Right cardiac atrium (tissue), 5 donors: ENCODE measurements at regions not wholly inside any gene's neighbourhood (a gene's known extent, or its start where the extent isn't known, plus 50 kb on each side); places are given as distances from the start of the nearest gene placed in this dataset.
A peak's percentile ranks its signal among the peaks of the same experiment; 100 is the strongest.

Experiments
- ATAC-seq, 2 donors: fragments of 200-7000 bp; cut with Tn5 transposase; one replicate each; pipeline versions ENCODE4 v1.8.0 to v1.9.1; 2020; ENCODE audit warnings: moderate library complexity in 2 of 2, mild to moderate bottlenecking in 1 of 2
- DNase-seq, 3 donors: peaks; one replicate each; pipeline ENCODE4 v3.0.0-alpha.2; 2020
- H3K27ac ChIP-seq: one replicate; pipeline ENCODE4 v1.5.1; 2013; ENCODE audit warnings: mild to moderate bottlenecking, low read length, control low read depth, moderate library complexity
- H3K27me3 ChIP-seq: one replicate; pipeline ENCODE4 v1.6.1; 2013; ENCODE audit not compliant: control insufficient read depth, insufficient read depth
- H3K4me1 ChIP-seq: one replicate; pipeline ENCODE4 v1.6.1; 2013; ENCODE audit warnings: low read length; ENCODE audit not compliant: control insufficient read depth, insufficient read depth
- H3K4me3 ChIP-seq: one replicate; pipeline ENCODE4 v1.5.1; 2013; ENCODE audit warnings: low read length, control low read depth
- H3K9me3 ChIP-seq: one replicate; pipeline ENCODE4 v1.6.1; 2013; ENCODE audit warnings: low read length; ENCODE audit not compliant: control insufficient read depth
- WGBS: extraction: QIAGEN DNeasy Blood & Tissue Kit; methylation state at CpG from one replicate; pipeline ENCODE4 v1.1.7; 2013; 5-methylcytosine and 5-hydroxymethylcytosine counted together
- intact Hi-C, 4 donors: fragments of 100-400 bp; cut with DNase I; formaldehyde crosslinking; loops; one replicate each; pipeline versions ENCODE4 v1.11.0 to v1.14.0; 2022 to 2023
- donor health status: healthy with polysubstance abuse.
- donor health status: DM: no; HTN: yes; CAD: no.
- donor health status: DM: no; HTN: no; CAD: no.
- donor health status: DM: no; HTN: yes; CAD: no; lungs with severe emphysema.
- donor health status: DM: yes; HTN: yes; CAD: no.

DNA sequence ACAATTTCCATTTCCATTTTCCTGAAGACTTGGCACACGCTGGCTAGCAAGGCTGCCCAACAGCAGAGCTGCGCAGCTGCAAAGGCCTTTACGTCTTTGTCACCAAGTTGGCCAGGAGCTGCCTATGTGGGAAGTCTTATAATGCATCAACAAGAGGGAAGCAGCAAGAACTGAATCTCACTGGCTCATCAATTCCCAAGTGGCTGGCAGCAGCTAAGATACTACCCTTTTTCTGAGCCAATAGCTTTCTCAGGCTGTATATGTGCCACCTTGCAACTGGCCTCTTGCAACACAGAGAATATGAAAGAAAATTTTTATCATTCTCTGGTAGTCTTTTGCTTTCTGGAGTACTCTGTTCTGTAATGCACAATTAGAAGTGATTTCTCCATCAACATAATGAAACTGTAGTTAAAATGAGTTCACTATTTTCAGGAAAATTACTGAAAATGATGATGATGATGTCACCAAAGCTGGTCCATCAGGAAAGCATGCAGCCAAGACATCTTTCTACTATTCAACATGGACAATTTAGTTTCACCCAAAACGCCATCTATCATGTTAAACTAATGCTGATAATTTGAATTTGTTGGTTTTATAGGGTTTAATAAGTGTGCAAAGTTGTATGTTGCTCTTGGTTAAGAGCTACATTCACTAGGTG is 97.3 kb upstream of the FOXA2 start:
- WGBS: 68% methylated on average over 4 of the region's 4 CpGs
- H3K27me3 ChIP-seq: no peaks in the 10 kb centered on the region

DNA sequence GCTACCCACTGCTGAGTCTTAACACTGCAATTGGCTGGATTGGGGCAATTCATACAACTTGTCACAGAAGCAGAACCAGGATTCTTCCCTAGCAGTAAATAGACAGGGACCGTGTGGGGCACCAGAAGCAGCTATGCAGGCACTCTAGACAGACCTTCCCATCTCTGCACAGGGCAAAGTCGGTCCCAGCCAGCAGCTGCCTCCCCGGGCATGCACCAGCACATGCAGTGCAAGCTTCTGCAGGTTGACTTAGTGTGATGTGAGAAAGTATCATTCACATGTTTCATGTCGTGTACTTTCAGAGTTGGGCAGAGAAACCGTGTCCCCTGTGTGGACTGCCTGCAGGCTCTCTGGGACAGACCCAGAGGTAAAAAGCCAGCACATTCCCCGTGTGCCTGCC is 98.0 kb upstream of the FOXA2 start:
- Histone ChIP-seq H3K27me3 (no peaks in the 10 kb centered on the region), H3K4me3 (no peak overlapping the region), H3K9me3 (peaks cover 2% of the 10 kb centered on the region), H3K27ac (no peak overlapping the region), H3K4me1 (no peaks in the 10 kb centered on the region)
- ATAC-seq (no peak), DNase-seq (no peak)
- 63% methylated on average over 6 of the region's 6 CpGs for WGBS
- intact Hi-C loops: loop anchor here in 3 of 4 donors (2.0 to 5.0 kb wide), 2 partner anchors 344 to 345 kb away; no protein-coding TSS in a partner anchor

More for the DNA sequence above, 97.3 kb upstream of the FOXA2 start:
- intact Hi-C loops: loop anchor here in 3 of 4 donors (2.0 to 5.0 kb wide), 2 partner anchors 343 to 344 kb away; no protein-coding TSS in a partner anchor
- no peaks in the 10 kb centered on the region for H3K4me1 ChIP-seq
- H3K9me3 ChIP-seq: peaks cover 2% of the 10 kb centered on the region
- no peak for DNase-seq
- H3K4me3 ChIP-seq: no peak overlapping the region
- no peak overlapping the region for H3K27ac ChIP-seq
- ATAC-seq: no peak

DNA sequence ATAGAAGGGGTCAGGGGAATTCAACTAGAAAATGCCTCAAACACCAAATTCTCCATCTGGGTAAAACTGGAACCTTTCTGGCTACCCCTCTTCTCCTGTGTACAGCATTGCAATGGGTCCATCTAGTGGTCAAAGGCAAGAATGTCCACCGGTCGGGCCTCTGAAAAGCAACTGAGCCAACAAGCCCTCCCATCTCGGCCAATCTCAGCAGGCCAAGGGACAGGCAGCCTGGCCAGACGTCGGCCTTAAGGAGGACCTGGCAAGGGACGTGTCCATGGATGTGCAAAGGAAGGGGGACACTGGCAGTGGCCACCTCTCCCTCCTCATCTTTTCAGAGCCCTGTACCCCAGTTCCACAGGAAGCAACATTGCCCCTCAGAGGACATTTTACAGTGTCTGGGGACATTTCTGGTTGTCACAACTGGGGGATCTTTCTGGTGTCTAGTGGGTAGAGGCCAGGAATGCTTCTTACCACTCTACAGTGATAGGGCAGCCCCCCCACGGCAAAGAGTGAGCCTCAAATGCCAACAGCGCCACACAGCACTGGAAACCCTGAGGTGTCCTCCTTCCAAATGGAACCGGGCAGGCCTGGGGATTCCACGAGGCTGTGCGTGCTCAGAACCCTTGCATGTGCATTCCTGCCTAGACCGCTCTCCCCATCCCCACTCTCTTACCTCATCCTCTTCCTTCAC is 99.8 kb upstream of the FOXA2 start:
- H3K4me3 ChIP-seq: no peak overlapping the region
- DNase-seq (peak; percentile 57 to 87 (median 74)), ATAC-seq (peak; percentile 80 to 85)
- H3K9me3 ChIP-seq: no peaks in the 10 kb centered on the region
- intact Hi-C loops: loop anchor here in 3 of 4 donors (2.0 to 5.0 kb wide), 2 partner anchors 345 to 347 kb away; no protein-coding TSS in a partner anchor
- H3K27ac ChIP-seq: no peak overlapping the region
- WGBS: 30% methylated on average over 12 of the region's 12 CpGs
- no peaks in the 10 kb centered on the region for H3K4me1 ChIP-seq
- no peaks in the 10 kb centered on the region for H3K27me3 ChIP-seq

DNA sequence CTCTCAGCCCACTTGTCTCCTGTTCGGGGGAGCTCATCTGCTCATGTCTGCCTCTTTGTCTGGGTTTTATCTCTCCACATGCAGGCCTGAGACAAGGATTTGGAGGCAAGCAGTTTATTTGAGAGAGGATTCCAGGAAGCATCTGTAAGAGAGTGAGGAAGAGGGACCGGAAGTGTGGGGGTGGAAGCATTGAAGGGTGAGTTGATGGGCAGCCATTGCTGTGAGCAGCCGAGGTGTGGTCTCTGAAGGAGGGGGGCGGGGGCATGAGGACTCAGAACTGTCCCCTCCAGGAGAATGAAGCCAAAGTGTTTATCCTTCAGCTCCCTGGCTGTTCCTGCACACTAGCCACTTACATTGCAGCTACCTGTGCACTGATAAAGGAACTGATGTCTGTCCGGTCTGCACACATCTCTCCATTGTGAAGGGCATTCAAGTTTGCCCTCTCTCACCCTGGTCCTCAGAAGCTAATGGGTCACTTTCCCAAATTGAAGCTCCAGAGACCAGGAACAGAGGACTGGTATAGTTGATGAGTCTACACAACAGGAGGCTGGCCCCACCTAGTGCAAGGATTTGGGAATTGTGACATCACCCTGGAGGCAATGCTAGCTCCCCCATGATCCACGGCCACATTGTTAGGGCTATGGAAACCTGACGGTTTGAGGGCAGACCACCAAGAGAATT is 100.5 kb upstream of the FOXA2 start:
- H3K27me3 ChIP-seq: no peaks in the 10 kb centered on the region
- DNase-seq (no peak), ATAC-seq (peak; percentile 7 to 23)
- no peaks in the 10 kb centered on the region for H3K9me3 ChIP-seq
- intact Hi-C loops: loop anchor here in 3 of 4 donors (2.0 to 5.0 kb wide), 2 partner anchors 346 to 348 kb away; no protein-coding TSS in a partner anchor
- H3K4me3 ChIP-seq: no peak overlapping the region
- no peak overlapping the region for H3K27ac ChIP-seq
- H3K4me1 ChIP-seq: no peaks in the 10 kb centered on the region
- WGBS: 51% methylated on average over 7 of the region's 7 CpGs

DNA sequence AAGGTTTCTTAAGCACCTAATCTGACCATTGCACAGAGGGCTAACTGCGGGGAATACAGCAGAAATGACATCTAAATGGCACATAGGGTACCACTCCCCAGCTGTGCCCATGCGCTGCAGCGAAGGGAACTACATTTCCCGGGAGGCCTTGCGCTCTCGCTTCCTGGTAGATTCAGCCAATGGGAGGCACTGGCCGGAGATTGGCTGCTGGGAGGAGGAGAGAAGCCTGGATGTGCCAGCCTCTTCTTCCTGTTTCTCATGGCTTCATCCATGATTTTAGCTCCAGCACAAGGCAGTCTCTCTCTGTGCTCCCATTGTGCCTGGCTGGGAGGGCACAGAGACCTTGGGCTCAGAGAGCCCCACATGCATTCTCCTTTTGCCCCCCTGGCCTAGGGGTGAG is 101.7 kb upstream of the FOXA2 start:
- Histone ChIP-seq H3K4me1 (no peaks in the 10 kb centered on the region), H3K9me3 (no peaks in the 10 kb centered on the region), H3K4me3 (no peak overlapping the region), H3K27me3 (no peaks in the 10 kb centered on the region), H3K27ac (no peak overlapping the region)
- 37% methylated on average over 7 of the region's 7 CpGs for WGBS
- ATAC-seq (peak; percentile 59 to 83), DNase-seq (peak; percentile 68 to 86 (median 74))
- intact Hi-C loops: no loop called here

DNA sequence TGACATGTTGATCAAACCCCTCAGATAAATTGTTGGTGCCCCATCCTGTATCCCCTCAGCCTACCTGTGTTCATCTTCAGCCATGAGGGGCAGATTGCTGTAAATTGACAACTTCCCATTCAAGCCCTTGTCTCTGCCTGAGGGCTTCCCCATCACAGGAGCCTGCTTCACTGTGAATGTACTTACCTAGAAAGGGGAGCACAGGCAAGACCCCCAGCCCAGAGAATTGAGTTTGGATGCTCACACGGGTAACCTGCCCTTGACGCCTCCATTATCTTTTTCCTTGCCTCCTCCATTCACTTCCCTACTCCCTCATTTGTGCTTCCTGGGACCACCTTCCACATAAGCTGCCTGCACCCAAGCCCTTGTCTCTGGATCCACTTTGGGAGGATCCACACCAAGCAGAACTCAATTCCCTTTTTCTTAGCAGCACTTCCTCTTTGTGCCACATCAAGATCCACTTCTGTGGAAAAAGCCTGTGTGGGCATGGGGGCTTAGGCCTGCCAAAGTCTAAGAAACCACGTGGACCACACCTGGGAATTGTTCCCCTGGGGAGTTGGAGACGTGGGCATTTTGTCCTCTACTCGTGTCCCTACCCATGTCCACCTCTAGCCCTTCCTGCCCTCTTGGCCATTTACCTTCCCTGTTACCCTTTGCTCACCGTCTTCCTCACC is 103.4 kb upstream of the FOXA2 start:
- Histone ChIP-seq H3K27ac (no peak overlapping the region), H3K9me3 (no peaks in the 10 kb centered on the region), H3K4me1 (peaks cover 4% of the 10 kb centered on the region), H3K4me3 (no peak overlapping the region), H3K27me3 (no peaks in the 10 kb centered on the region)
- ATAC-seq (no peak), DNase-seq (no peak)
- intact Hi-C loops: no loop called here
- 71% methylated on average over 6 of the region's 6 CpGs for WGBS

DNA sequence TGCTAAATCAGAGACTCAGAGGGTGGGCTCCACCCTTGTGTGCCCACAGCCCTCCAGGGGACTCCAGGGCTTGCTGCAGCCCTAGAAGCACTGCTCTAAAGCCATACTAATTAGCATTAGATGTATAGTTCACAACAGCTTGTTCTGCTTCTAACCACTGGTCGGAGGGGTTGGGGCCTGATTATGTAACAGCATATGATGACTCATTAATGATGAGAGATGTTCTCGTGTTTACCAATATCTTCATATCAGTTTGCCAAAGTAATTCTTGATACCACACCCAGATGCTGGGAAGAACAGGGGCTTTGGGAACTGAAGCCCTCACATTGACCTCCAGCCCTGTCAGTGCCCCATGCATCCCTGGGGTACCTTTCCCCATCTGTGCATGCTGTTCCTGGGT is 104.1 kb upstream of the FOXA2 start:
- WGBS: 57% methylated on average over 2 of the region's 2 CpGs
- peaks cover 4% of the 10 kb centered on the region for H3K4me1 ChIP-seq
- no peak for ATAC-seq
- intact Hi-C loops: no loop called here
- no peaks in the 10 kb centered on the region for H3K27me3 ChIP-seq
- no peak overlapping the region for H3K27ac ChIP-seq
- no peak overlapping the region for H3K4me3 ChIP-seq
- no peak for DNase-seq
- no peaks in the 10 kb centered on the region for H3K9me3 ChIP-seq

DNA sequence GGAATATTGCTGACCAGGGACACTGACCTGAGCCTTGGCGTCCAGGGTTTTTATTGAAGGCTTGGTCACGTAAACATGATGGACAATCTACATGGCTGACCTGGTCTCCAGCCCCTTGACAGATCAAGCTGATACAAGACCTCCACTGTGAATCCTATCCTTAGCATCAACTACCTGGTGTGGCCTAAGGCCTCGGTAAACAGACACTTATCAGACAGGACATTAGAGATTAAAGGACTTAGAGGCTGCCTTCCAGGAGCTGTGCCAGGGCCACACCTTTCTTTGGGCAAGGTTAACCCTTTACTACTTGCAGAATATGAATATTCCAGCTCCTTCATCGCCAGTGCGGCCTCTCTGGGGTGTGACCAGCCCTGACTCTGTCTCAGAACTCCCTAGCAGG is 104.9 kb upstream of the FOXA2 start:
- no peak for ATAC-seq
- no peaks in the 10 kb centered on the region for H3K9me3 ChIP-seq
- peaks cover 4% of the 10 kb centered on the region for H3K4me1 ChIP-seq
- no peak for DNase-seq
- H3K27ac ChIP-seq: no peak overlapping the region
- no peaks in the 10 kb centered on the region for H3K27me3 ChIP-seq
- intact Hi-C loops: no loop called here
- WGBS: 77% methylated on average over 5 of the region's 5 CpGs
- H3K4me3 ChIP-seq: no peak overlapping the region

DNA sequence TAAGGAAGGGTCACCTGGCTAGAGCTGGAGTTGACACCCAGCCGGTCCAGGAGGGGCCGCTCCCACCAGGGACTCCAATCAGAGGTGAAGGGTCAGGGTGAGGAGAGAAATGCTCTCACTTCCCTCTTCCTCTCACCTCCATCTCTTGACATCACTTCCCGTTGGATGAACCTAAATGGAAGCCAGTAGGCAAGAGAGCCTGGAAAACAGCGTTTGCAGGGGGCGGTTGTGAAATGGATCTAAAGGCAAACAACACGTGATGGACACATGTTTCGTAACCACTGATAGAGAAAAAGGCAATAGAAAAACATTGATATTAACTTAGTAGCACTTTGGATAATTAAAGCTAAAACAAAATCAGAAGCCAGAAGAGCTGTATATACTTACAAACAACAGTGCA is 105.6 kb upstream of the FOXA2 start:
- Histone ChIP-seq H3K4me1 (peaks cover 4% of the 10 kb centered on the region), H3K27ac (no peak overlapping the region), H3K4me3 (no peak overlapping the region), H3K27me3 (no peaks in the 10 kb centered on the region), H3K9me3 (no peaks in the 10 kb centered on the region)
- ATAC-seq (no peak), DNase-seq (no peak)
- intact Hi-C loops: loop anchor here (2.0 to 10.0 kb wide), 10 partner anchors 175 to 657 kb away; partner anchors contain the start of gene THBD (in 1 of the 4)
- WGBS: 85% methylated on average over 7 of the region's 7 CpGs

DNA sequence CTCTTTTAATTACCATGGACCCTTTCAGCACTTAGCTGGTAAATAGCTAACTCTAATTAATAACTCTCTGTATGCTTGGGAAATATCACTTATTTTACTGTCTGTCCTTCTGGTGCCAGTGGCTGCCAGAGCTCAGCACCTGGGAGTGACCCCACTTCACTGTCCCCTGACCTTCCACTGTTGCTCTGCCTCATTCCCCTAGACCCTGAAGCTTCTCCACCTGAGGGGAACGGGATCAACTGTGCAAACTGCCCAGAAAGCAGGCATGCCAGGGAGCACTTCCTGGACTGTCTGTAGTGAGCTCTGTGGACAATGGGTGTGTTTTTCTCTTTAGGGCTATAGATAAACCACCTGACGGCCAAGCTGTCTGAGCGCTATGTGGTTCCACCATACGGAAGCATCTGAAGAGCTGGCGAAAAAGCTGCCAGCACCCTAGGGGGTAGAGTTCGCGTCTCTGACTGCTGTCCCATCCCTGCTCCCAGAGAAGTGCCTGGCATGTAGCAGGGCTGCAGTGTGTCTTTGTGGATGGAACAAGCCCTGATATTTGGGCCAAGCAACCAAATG is 106.3 kb upstream of the FOXA2 start:
- no peak for DNase-seq
- no peak overlapping the region for H3K4me3 ChIP-seq
- 67% methylated on average over 7 of the region's 7 CpGs for WGBS
- ATAC-seq: no peak
- intact Hi-C loops: loop anchor here (2.0 to 10.0 kb wide), 10 partner anchors 174 to 657 kb away; partner anchors contain the start of gene THBD (in 1 of the 4)
- H3K9me3 ChIP-seq: no peaks in the 10 kb centered on the region
- peaks cover 6% of the 10 kb centered on the region for H3K4me1 ChIP-seq
- H3K27me3 ChIP-seq: no peaks in the 10 kb centered on the region
- no peak overlapping the region for H3K27ac ChIP-seq
